SK-N-DZ (cell line): ENCODE measurements at regions not wholly inside any gene's neighbourhood (a gene's known extent, or its start where the extent isn't known, plus 50 kb on each side); places are given as distances from the start of the nearest gene placed in this dataset.
A peak's percentile ranks its signal among the peaks of the same experiment; 100 is the strongest.
"Not testable (repeated sequence)": the region's sequence is repeated elsewhere in the genome, so short reads cannot be mapped to it uniquely, and the experiment has no call there.

Experiments used
- DNase-seq: peaks from one replicate; pipeline ENCODE4 v3.0.0-alpha.2; 2015; ENCODE audit warnings: low spot score

GRCh38 chrX:52261125-52261462 is 76.4 kb downstream of the MAGED4 start:
- no peak for DNase-seq

GRCh38 chrX:52261463-52262194 is 76.9 kb downstream of the MAGED4 start:
- DNase-seq = peak; percentile 89

- DNase-seq = no peak
Measured at GRCh38 chrX:52262195-52262546, 77.5 kb downstream of the MAGED4 start.

- DNase-seq = no peak
Measured at GRCh38 chrX:52263417-52263816, 78.7 kb downstream of the MAGED4 start.

- no peak for DNase-seq
Measured at GRCh38 chrX:52265713-52266112, 81.0 kb downstream of the MAGED4 start.

GRCh38 chrX:52268502-52268901 is 83.8 kb downstream of the MAGED4 start:
- not testable (repeated sequence) for DNase-seq

GRCh38 chrX:52270453-52271116 is 85.9 kb downstream of the MAGED4 start:
- DNase-seq = no peak

- peak; percentile 2 for DNase-seq
Measured at GRCh38 chrX:52271206-52271605, 86.5 kb downstream of the MAGED4 start.

GRCh38 chrX:52277666-52278065 is 91.2 kb upstream of the XAGE2 start:
- no peak for DNase-seq

- no peak for DNase-seq
Measured at GRCh38 chrX:52280812-52281211, 88.0 kb upstream of the XAGE2 start.

GRCh38 chrX:52284865-52285264 is 84.0 kb upstream of the XAGE2 start:
- no peak for DNase-seq

GRCh38 chrX:52298968-52299367 is 69.9 kb upstream of the XAGE2 start:
- DNase-seq = not testable (repeated sequence)

- DNase-seq = not testable (repeated sequence)
Measured at GRCh38 chrX:52308532-52308931, 60.3 kb upstream of the XAGE2 start.
